Fibroblast of skin of scalp (primary cell): ENCODE measurements at regions not wholly inside any gene's neighbourhood (a gene's known extent, or its start where the extent isn't known, plus 50 kb on each side); places are given as distances from the start of the nearest gene placed in this dataset.

Experiments used
- DNase-seq: peaks from one replicate; pipeline ENCODE4 v3.0.0-alpha.2; 2013

GRCh38 chr3:106794442-106794841 lies 582.8 kb upstream of the CCDC54 start:
- DNase-seq = peak; percentile 31

GRCh38 chr3:106795553-106795952 lies 581.7 kb upstream of the CCDC54 start:
- DNase-seq = no peak

- no peak for DNase-seq
Observed at GRCh38 chr3:106797461-106797860, 579.8 kb upstream of the CCDC54 start.

- DNase-seq = peak; percentile 33
Observed at GRCh38 chr3:106805625-106806024, 571.6 kb upstream of the CCDC54 start.

GRCh38 chr3:106806964-106807363 lies 570.3 kb upstream of the CCDC54 start:
- no peak for DNase-seq

- peak; percentile 57 for DNase-seq
Observed at GRCh38 chr3:106809041-106809440, 568.2 kb upstream of the CCDC54 start.

- DNase-seq = no peak
Observed at GRCh38 chr3:106809623-106810299, 567.5 kb upstream of the CCDC54 start.

- peak; percentile 40 for DNase-seq
Observed at GRCh38 chr3:106810300-106810875, 566.9 kb upstream of the CCDC54 start.

GRCh38 chr3:106811376-106811775 lies 565.9 kb upstream of the CCDC54 start:
- DNase-seq = peak; percentile 75

GRCh38 chr3:106813742-106814141 lies 563.5 kb upstream of the CCDC54 start:
- peak; percentile 33 for DNase-seq

GRCh38 chr3:106814231-106814630 lies 563.0 kb upstream of the CCDC54 start:
- DNase-seq = no peak

- DNase-seq = no peak
Observed at GRCh38 chr3:106816838-106817237, 560.4 kb upstream of the CCDC54 start.

- DNase-seq = no peak
Observed at GRCh38 chr3:106817706-106818105, 559.5 kb upstream of the CCDC54 start.

GRCh38 chr3:106819440-106819839 lies 557.8 kb upstream of the CCDC54 start:
- DNase-seq = no peak

GRCh38 chr3:106820726-106821362 lies 556.4 kb upstream of the CCDC54 start:
- DNase-seq = no peak

GRCh38 chr3:106821801-106822200 lies 555.4 kb upstream of the CCDC54 start:
- DNase-seq = no peak

- no peak for DNase-seq
Observed at GRCh38 chr3:106822204-106822603, 555.0 kb upstream of the CCDC54 start.

- DNase-seq = no peak
Observed at GRCh38 chr3:106823701-106824100, 553.5 kb upstream of the CCDC54 start.

GRCh38 chr3:106824856-106825255 lies 552.4 kb upstream of the CCDC54 start:
- peak; percentile 69 for DNase-seq

GRCh38 chr3:106825962-106826605 lies 551.2 kb upstream of the CCDC54 start:
- DNase-seq = peak; percentile 91

GRCh38 chr3:106826791-106827311 lies 550.4 kb upstream of the CCDC54 start:
- DNase-seq = no peak

GRCh38 chr3:106827515-106828213 lies 549.6 kb upstream of the CCDC54 start:
- peak; percentile 77 for DNase-seq

GRCh38 chr3:106829206-106829605 lies 548.0 kb upstream of the CCDC54 start:
- DNase-seq = peak; percentile 78
